Activated CD4-positive, alpha-beta T cell treated with anti-CD3 and anti-CD28 coated beads, Interleukin-2, Interleukin-6, amounts not matched to agents 100 ng/mL and 50 ng/mL, durations not matched to agents 16 hours and 8 hours (primary cell): ENCODE measurements at regions not wholly inside any gene's neighbourhood (a gene's known extent, or its start where the extent isn't known, plus 50 kb on each side); places are given as distances from the start of the nearest gene placed in this dataset.
A peak's percentile ranks its signal among the peaks of the same experiment; 100 is the strongest.

Source experiments
- DNase-seq: peaks from one replicate; pipeline ENCODE4 v3.0.0-alpha.2; 2020

DNA sequence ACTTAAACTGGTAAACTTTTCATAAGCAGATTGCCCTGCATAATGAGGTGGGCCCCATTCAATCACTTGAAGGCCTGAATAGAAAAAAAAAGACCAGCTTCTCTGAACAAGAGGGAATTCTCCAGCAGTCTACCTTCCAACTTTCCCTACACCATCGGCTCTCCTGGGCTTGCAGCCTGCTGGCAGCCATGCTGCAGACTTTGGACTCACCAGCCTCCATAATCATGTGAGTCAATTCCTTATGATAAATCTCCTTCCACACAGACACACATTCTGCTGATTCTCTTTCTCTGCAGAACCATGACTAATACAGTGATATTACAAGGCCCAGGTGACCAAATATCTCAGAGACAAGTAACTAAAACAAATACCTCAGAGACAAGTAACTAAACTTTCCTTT lies 113.8 kb upstream of the WDR17 start:
- no peak for DNase-seq

DNA sequence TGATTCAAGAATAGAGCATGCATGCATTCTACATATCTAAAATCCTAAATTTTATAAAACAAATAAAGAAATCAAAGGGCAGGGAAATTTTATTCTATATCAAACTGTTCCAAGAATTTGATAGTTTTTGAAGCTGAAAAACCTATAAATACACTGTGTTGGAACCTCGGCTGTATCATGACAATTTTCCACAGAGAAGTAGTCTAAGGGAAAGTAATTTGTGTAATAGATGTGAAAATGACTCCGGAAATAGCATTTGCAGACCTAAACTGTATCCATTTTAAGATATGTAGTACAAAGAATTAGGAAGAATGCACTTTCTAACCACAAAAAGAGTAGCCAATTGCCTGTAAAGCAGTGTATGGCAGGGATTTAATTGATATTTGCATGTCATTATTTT lies 112.5 kb upstream of the WDR17 start:
- DNase-seq = no peak

DNA sequence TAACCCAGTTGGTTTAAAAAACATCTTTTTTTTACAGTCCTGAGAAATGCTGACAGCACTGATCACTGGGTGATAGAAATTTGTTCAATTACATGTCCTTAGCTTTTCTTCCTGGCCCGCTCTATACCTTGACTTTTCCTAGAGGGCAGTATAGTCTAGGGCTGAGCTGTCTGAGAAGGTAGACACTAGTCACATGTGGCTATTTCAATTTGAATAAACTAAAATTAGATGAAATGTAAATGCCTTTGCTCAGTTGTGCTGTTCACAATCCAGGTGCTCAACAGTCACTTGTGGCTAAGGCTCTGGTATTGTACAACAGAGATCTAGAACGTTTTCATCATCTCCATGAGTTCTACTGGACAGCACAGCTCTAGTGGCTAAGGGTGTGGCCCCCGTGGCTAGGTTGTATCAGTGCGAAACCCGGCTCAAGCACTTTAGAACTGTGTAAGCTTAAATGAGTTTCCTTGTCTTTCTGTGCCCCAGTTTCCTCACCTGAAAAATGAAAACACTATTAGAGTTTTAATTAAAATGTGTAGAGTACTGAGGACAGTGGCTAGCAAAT lies 111.6 kb upstream of the WDR17 start:
- peak; percentile 12 for DNase-seq

DNA sequence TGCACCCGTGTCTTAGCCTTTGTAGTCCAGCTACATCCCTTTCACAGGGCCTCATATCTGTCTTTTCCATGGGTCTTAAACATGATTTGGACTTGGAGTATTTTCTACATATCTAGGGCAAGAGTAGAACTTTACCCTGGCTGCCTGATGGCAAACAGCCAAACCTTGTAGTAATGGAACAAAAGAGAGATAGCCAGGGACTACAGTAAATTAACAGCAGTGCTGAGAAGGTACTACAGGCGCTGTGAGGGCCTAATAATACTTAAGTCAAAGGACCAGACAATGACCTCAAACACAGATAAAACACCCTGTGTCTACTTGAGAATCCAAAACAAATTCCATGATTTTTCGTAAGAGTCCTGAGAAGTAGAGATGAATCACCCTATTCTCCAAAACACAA lies 111.0 kb upstream of the WDR17 start:
- DNase-seq = no peak

DNA sequence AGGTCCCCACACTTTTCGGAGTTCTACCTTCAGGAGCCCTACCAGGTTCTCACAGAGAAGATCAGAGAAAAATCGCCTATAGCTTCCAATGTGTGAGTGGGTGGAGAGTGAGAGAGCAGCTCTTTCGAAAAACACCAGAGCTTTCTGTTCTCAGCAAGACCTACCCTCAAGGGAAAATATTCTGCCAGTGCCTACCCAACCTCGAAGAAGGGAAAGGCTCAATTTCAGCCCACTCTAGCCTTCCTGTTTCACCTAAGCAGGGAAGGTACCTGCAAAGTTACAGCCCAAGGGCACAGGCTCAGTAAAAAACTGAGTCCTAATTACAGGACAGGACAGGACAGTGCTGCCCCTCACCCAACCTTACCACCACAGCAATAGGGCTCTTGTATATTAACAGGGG lies 104.0 kb upstream of the WDR17 start:
- DNase-seq = no peak

DNA sequence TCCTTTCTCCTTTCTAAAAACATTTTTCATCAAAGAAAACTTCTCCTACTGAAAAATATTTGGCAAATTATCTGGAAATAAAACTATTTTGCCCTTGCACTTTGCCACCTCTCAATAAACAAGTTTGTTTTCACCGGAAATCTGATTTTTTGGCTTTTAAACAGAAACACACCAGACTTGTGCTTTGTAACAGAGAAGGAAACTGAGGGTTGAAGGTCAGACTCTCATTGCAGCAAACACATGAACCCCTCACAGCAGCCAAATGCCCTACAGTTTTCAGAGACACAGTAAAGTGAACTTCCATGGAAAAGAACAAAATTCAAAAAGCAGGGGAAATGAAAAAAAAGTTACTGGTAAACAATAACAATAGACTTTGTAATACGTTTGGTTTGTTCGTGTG lies 95.6 kb upstream of the WDR17 start:
- DNase-seq = no peak

DNA sequence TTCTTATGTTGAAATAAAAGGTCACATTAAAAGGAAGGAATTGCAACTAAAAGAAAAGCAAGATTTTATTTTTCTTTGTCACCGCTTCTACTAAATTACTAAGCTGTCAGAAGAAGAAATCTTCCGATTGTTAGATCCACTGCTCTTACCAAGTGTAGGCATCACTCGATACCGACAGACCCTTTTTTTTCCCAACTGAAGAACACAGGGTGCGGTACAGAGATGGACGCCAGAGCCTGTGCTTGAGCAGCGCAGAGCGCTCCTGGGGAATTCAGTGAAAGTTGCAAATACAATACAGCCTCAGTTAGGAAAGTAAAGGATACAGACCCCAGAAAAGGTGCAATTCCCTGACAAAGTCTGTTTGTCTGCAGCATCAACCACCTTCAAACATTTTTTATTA lies 94.9 kb upstream of the WDR17 start:
- no peak for DNase-seq

DNA sequence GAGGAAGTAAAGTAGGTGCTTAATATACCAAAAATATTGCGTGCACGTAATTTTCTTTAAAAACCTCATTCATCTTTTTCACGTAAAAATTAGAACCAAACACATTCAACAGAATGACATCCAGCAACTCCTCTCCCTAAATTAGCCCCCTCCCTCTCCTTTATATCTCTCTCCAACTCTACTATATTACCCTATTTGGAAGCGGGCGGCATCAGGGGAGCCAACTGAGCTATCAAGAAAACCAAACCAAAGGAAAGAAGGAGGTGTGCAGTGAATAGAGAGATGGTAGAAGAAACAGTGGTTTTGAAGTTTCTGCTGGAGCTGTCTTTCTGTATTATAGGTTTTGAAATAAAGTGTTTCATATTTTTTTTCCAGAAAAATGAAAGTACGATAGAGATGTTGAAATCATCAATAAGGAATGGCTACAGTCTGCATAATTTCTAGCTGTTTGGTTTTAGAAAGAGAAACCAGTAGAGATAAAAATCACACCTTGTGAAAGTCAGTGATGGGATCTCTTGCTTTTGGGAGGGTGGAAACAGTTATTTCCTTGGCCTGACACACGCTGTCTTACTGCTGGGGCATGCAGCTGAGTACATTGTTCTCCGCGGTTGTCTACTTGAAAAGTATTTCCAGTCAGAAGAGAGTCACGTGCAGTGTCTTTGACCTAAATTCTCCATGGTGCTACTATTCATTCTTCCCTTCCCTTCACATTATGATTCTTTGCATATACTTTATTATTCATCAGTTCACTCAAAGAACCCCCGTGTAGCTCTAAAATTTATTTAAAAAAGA lies 94.1 kb upstream of the WDR17 start:
- DNase-seq = no peak

DNA sequence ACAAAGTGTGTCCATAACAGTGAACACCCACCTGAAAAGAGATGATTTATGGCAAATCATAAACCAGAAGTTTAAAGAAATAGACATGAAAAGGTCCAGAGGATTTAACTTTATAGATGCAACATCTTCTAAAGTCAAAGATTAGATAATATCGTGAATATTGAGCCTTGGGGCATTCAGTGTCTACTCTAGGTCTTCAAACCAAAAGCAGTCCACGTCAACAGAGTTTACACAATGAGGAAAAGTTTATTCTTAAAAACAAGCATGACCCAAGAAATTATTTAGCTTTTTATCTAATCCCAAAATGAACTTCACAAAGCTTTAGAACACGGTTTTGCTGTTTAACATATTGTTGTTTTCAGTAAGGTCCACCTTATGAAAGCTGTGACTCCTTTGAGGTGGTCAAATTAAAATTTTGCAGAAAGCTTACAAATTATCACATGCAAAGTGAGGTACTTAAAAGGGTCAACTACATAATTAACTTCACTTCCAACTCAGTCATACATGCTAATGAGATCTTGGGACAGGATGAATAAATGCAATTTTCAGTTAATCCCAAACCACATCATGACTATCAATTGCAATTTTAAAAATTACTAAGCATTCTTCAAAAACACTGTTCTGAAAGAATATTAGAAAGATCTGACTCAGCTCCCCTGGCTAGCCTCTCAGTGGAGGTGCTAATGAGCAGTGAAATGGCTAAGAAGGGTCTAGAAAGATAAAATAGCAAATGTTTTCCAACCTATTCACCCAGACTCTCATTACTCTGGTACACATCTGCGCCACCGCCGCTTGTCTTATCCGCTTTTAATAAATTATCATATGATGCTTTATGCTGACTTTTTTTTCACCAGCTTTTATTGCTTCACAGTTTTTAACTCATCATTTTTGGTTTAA lies 92.4 kb upstream of the WDR17 start:
- DNase-seq = no peak

DNA sequence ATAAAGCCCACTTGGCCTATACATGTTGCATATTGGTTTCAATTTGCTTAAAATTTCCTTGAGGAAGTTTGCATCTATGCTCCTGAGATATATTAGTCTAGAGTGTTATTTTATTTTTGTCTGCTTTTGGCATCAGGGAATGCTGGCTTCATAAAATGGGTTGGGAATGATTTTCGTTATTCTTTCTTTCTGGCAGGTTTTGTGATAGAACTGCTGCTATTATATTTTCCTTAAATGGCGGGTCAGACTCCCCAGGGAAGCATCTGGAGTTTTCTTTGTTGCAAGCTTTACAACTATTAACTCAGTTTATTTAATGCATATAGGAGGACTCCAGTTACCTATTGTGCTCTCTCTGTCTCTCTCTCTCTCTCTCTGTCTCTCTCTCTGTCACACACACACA lies 82.0 kb upstream of the WDR17 start:
- no peak for DNase-seq

DNA sequence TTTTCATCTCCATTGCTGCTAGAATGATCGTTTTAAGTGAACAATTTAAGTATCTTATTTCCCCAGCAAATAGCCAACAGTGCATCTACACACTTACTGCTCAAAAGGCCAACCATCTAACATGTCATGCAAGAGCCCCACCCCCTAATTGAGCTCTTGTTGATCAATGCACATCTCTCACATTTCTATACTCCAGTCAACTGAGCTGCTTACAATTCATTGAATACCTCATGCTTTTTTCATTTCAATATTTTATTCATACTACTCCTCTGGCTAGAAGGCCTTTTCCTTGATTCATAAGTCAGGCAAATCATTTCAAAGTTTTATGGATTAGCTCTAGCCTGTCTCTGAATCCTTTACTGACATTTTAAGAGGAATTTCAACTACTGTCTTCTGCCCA lies 79.0 kb upstream of the WDR17 start:
- no peak for DNase-seq

DNA sequence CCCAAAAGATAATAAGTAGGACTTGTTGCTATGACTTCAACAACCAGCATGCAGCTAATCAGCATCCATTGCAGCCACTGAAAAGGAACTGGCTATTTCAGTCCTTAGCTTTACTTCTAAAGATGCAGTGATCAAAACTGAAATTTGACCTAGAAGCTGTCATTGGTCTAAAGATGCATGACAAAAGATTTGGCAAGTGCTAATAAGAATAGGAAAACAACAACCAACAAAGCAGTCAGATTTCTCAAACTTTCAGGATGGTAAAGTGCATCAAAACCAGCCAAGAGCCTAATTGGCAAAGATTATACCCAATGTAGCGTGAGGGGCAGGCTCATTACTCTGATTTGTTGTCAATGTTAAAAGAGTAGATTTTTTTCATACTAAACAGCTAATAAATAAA lies 77.1 kb upstream of the WDR17 start:
- no peak for DNase-seq

DNA sequence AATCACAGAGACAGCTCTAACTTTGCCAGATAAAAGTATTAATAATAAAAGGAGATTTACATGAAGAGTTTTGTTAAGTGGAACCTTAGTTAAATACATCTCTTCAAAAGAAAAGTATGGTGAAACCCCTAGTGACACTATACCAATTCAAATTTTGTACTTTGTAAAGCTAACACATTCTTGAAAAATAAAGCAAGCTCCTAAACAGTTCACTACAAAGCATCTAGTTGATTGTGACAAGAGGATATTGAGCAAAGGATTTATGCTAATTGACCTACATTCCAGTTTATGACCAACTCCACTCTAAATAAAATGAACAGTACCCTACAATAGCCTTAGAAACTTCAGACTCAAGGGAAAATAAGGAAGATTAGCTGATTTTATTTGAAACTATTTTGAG lies 69.4 kb upstream of the WDR17 start:
- DNase-seq = no peak

DNA sequence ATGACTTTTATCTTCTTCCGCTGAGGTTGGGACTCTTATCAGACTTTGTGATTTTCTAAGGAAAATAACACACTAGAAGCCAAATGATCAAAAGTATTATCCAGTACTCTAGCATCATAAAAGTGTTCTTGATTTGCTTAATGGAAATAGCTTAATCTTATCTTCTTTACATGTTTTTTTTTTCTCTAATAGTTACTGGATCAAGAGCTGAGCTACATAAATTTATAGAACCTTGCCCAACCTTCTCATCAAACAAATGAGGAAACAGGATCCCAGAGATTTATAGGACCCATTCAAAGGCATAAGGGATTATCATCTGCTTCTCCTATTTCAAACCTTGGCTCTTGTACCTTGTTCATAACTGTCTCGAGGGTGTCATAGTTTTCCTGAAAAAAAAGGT lies 68.3 kb upstream of the WDR17 start:
- no peak for DNase-seq

DNA sequence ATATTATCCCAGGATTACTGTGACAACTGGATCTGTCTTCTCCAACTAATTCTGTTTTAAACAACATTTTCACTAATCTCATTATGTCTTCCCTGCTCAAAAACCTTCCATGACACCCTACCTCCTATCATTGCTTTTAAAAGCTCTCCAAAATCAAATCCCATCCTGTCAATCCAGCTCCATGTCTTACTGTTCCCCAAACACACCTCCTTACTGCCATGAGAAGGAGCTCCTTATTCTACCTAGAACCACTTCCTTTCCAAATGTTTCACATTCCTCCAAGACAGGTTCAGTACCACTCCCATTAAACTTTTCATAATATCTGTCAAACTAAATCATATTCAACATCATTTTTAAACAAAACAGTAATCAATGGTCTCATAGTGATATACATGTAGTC lies 66.9 kb upstream of the WDR17 start:
- DNase-seq = no peak

DNA sequence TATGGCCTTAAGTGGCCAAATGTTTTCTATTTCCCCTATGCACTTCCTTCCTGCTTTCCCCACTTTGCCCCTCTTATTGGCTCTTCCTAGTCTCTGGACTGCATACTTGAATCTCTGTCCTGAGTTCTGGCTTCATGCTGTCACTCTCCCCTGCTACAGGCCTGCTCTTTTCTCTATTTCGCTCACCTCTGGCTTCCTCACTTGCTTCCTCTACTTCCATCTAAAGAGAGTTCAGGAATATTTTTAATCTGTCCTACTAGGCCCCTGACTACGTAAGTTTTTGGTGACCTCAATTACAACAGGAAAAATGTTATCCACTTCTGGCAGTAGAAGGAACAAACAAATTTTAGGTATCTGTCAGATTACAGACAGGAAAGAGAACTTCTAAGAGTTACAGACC lies 65.7 kb upstream of the WDR17 start:
- no peak for DNase-seq

DNA sequence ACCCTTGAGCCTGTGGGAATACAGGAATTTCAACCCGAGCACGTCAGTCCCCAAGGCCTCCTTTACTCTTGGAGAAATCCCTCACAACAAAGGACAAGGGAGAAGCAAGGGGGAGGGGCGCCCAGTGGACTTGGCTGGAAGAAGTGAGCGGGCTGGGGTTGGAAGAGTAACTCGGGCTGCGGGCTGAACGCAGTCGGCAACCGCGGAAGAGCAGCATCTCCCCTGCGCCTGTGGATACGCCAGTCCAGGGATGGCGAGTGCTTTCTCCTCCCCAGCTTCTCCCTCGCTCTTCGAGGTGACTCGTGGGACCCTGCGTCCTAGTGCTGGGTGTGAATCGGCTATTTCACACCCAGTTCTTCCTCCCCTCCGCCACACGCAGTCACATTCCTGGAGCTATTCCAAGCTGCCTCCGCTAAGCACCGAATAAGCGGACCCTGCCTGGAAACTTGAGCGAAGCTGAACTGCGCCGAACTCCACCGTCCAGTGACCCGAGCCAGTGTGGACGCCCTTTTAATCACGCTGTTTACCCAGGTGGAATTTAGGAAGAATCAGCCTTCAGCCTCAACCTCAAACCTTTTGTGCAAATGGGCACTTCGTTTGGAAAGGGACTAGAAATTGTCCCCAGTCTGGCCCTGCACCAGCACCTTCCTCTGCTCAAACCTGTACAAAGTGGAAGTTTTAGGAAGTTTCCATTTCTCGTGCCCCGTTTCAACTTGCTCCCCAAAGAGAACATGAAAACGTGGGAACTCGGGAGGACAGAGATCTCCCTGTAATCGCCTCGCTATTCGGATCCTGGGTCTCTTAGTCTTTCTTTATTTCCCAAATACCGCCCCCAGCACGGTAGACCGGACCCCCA lies 64.3 kb upstream of the WDR17 start:
- no peak for DNase-seq

DNA sequence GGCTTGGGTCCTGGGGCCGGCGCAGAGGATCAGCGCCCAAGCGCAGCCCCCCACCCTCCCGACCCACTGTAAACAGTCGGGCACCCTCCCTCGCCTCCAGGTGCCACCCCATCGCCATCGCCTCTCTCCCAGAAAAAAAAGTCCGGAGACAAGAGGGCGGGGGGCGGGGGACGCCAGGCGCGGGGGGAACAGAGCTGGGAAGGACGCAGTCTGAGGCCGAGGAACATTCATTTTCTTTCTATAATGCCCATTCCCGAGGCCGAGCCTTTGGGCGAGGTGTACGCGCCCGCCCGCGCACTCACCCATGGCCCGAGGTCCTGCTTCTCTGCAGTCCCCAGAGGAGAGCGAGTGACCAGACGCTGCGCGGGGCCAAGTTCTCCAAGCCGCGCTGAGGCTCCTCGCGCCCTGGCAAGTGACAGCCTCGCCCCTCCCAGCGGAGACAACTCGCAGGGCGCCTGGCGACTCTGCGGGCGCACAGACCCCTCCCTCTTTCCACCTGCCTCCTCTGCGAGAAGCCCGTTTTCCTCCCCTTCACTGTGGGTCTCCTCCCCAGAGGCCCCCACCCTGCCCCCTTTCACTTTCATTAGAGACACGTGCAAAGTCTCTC lies 63.5 kb upstream of the WDR17 start:
- no peak for DNase-seq

DNA sequence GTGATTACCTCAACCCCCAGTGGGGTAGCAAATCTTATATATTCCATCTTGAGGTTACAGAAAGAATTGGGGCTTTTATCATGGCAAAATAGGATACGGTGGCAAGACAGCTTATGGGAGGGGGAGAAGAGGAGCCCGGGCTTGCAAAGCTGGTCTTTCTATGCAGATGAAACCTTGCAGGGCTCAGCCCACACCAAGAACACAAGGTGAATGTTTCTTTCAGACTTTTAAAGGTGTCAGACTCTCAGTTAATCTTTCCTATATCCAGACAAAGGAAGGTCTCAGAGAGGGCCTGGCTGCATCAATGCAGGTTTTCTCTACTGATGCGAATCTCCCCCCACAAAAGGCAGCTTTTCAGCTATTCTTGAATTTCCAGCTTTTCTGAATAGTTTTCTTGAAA lies 59.9 kb upstream of the WDR17 start:
- DNase-seq = no peak

DNA sequence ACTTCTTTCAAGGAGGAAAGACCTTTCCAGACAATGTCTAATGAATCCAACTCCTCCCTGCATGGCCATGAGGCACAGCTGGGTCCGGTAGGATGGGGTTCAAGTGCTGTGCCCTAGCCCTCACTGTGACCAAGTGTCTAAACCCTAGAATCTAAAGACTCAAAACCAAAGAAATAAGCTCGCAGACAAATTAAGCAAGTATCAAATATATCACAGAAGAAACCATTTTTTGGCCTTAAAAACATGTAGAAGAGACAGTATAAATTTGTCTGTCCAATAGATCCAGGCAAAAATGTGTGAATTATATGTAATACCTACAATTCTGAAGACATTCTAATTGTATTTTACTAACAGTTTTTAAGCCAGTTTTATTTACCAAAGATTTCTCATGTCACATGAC lies 56.4 kb upstream of the WDR17 start:
- DNase-seq = no peak

DNA sequence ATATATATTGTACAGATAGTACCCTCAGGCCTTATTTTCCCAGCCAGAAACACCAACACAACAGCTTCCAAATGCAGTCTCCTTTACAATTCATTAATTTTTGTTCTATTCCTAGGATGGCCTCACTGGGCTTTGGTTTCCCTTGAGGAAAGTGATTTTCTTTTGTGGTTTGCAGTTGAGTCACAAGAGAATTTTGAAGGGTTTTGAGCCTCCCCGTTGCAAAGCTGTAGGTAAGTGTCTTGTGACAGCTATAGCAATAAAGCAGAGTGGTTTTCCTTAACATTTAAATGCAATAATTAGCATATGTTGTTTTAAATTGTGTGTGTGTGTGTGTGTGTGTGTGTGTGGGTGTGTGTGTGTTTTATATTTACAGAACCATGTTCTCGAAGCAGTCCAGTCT lies 54.1 kb upstream of the WDR17 start:
- DNase-seq = no peak

DNA sequence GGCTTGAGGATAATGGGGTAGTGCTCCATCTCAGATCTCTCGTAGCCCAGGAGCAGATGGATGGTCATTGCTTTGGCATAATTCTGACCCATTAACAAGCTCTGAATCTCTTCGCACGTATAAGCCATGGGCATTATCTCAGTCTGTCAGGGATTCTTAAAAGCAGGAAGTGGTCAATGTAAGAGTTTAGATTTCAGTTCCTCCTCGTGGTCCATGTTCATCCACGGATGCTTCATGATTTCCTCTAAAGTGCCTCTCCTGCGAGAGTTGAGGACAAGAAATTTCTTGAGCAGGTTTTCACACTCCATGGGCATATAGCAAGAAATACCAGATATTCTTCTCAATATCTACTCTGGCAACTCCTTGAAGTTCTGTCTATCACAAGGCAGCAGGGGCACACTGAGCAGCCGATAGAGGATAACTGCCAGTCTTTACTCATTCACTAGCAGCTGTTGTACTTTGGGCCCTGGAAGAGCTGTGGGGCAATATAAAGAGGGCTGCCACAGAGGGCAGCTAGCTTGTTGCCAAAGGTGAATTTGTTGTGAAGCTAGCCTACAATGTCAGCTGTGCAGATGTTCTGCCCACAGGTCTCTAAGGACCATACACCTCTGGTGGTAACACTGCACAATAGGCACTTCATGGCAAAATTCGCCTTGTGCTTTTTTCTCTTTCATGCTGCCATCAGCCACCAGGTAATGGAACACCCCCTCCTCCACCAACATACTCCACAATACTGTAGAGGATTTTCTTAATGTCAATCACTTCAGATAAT lies 52.0 kb upstream of the WDR17 start:
- DNase-seq = no peak
